Esophagus muscularis mucosa (tissue), 4 donors: ENCODE measurements at regions not wholly inside any gene's neighbourhood (a gene's known extent, or its start where the extent isn't known, plus 50 kb on each side); places are given as distances from the start of the nearest gene placed in this dataset.

ENCODE experiments used
- DNase-seq: peaks from one replicate; pipeline ENCODE4 v3.0.0-alpha.2; 2017; ENCODE audit errors: extremely low spot score
- H3K27ac ChIP-seq, 4 donors: fragments of 200-600 bp; sonication (generic); replicated peaks in 1 of 4; 1 replicate in 3 of 4; 2 replicates in 1 of 4; pipeline ENCODE4 v1.5.1; 2016 to 2019; ENCODE audit warnings: mild to moderate bottlenecking in 1 of 4
- H3K27me3 ChIP-seq, 4 donors: fragments of 200-600 bp; sonication (generic); one replicate each; pipeline versions ENCODE4 v1.5.1 to v1.6.0; 2016 to 2019
- H3K36me3 ChIP-seq, 4 donors: fragments of 200-600 bp; sonication (generic); one replicate each; pipeline ENCODE4 v1.5.1; 2016 to 2019
- H3K4me1 ChIP-seq, 4 donors: fragments of 200-600 bp; sonication (generic); one replicate each; pipeline ENCODE4 v1.5.1; 2016 to 2019
- H3K4me3 ChIP-seq, 4 donors: fragments of 200-600 bp; sonication (generic); 1 replicate in 2 of 4; 2 replicates in 2 of 4; pipeline ENCODE4 v1.5.1; 2016 to 2019; ENCODE audit warnings: mild to moderate bottlenecking in 4 of 4, moderate library complexity in 1 of 4
- H3K9me3 ChIP-seq, 4 donors: fragments of 200-600 bp; sonication (generic); 1 replicate in 3 of 4; 2 replicates in 1 of 4; pipeline ENCODE4 v1.5.1; 2016 to 2019
- CTCF ChIP-seq, 3 experiments: fragments of 200-600 bp in 2 of 3; fragments of 450-650 bp in 1 of 3; sonication (generic) in 2 of 3; IDR thresholded peaks; one replicate each; pipeline ENCODE4 v1.5.1; 2017 to 2019; ENCODE audit warnings: antibody characterized with exemption in 3 of 3, mild to moderate bottlenecking in 2 of 3, moderate library complexity in 1 of 3
- EP300 ChIP-seq: sonication (generic); formaldehyde crosslinking; IDR thresholded peaks from one replicate; pipeline ENCODE4 v1.6.1; 2017; ENCODE audit warnings: antibody characterized with exemption
- POLR2A ChIP-seq: fragments of 450-650 bp; IDR thresholded peaks from one replicate; pipeline ENCODE4 v1.6.1; 2017; ENCODE audit warnings: antibody characterized with exemption, moderate library complexity, mild to moderate bottlenecking, low read depth
- POLR2AphosphoS5 ChIP-seq, 2 donors: sonication (generic); formaldehyde crosslinking; IDR thresholded peaks; one replicate each; pipeline ENCODE4 v1.6.1; 2017; ENCODE audit warnings: antibody characterized with exemption in 2 of 2
- WGBS: methylation state at CpG from one replicate; pipeline ENCODE4 v1.1.5; 2018; 5-methylcytosine and 5-hydroxymethylcytosine counted together
- intact Hi-C: fragments of 100-400 bp; cut with DNase I; formaldehyde crosslinking; loops from one replicate; pipeline ENCODE4 v1.15.1; 2023

DNA sequence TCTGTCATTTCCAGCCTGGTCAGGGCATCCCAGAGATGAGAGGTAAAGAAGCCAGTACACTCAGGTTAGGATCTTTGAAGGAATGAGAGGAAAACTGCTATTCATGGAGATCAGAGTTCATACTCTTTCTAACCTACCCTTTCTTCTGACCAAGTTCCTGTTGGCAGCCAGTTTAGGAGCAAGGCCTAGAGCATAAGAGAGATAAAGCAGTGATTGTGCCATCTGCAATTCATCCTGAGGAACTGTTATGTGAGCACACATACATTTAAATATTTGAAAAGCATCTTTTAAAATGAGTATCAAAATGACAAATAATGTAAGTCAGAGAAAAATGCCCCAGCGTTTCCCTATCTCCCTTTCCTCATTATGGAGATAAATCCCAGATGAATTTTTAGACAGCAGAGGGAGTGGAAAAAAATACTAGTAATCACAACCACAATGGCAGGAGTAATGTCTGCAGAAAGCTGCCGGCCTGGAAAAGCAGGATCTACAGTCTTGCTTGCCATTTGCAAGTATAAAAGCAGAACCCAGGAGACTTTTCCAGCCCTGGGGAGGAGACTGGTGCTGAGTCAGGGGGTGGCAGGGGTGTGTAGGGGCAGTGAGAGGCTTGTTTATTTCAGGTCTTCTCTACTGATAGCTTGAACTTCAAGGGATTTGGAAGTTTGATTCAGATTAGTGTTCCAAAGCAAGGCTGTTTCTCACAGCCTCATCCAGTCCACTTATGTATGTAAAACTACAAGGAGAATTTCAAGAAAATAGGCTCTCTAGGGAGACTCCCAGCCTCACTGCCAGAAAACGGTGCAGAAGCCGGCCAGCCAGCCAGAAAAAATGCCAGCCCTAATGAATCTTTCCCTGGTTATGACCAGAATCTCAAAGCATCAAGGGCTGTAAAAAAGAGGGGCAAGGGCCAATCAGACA is 1052.4 kb downstream of the TUSC7 start:
- DNase-seq = no peak
- Histone ChIP-seq H3K9me3 (no peaks in the 10 kb centered on the region), H3K27me3 (no peaks in the 10 kb centered on the region), H3K4me1 (no peaks in the 10 kb centered on the region), H3K4me3 (no peak overlapping the region), H3K36me3 (no peaks in the 10 kb centered on the region), H3K27ac (no peak overlapping the region)
- TF ChIP-seq POLR2AphosphoS5 (IDR thresholded peaks at IDR 0.05) = no peak
- no peak for TF ChIP-seq CTCF (IDR thresholded peaks at IDR 0.05)
- TF ChIP-seq POLR2A = no peak
- TF ChIP-seq EP300 = no peak
- 45% methylated on average over 4 of the region's 4 CpGs for WGBS
- intact Hi-C loops = no loop called here

DNA sequence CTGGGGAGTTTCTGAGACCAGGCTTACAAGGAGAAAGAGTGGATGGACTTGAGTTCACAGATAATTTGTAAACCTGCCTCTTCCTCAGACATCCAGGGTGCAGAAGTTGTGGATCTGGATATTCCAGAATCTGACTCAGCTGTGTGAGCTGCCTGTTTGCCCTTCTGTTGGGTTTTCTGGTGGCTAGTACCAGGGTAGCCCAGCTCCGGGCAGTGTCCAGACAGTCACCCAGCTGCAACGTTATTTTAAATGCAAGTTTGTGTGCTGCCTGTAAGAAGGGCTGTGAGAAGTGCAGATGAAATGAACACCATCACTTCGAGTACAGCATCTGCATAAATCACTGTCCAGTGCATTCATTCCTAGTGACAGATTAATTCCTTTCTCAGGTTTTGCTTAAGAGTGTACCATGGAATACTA is 1053.0 kb downstream of the TUSC7 start:
- Histone ChIP-seq H3K36me3 (no peaks in the 10 kb centered on the region), H3K4me1 (no peaks in the 10 kb centered on the region), H3K9me3 (no peaks in the 10 kb centered on the region), H3K27ac (no peak overlapping the region), H3K4me3 (no peak overlapping the region), H3K27me3 (no peaks in the 10 kb centered on the region)
- no peak for TF ChIP-seq CTCF (IDR thresholded peaks at IDR 0.05)
- no peak for TF ChIP-seq POLR2AphosphoS5 (IDR thresholded peaks at IDR 0.05)
- TF ChIP-seq POLR2A = no peak
- no peak for TF ChIP-seq EP300
- intact Hi-C loops = no loop called here
- DNase-seq = no peak
- 32% methylated on average over 3 of the region's 3 CpGs for WGBS

DNA sequence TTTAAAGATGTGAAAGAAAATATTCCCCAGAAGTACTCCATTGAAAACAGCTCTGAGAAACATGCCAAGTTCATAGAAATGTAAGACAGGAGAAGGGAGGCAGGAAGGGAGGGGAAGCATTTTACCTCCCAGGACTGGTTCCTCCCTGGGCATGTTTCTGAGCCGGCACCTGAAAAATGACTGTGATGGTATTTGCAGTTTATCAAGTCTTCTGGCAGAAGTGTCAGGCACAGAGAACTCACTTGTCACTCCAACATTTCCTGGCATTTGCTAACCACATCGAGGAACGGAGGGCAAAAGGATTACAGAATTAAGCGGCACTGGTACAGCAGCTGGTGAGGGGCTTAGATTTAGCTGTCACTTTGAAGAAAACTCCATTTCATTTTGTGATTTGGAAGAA is 1054.0 kb downstream of the TUSC7 start:
- Histone ChIP-seq H3K36me3 (no peaks in the 10 kb centered on the region), H3K9me3 (no peaks in the 10 kb centered on the region), H3K27me3 (no peaks in the 10 kb centered on the region), H3K4me1 (no peaks in the 10 kb centered on the region), H3K4me3 (no peak overlapping the region), H3K27ac (no peak overlapping the region)
- no peak for DNase-seq
- 21% methylated on average over 4 of the region's 4 CpGs for WGBS
- TF ChIP-seq POLR2A = no peak
- TF ChIP-seq POLR2AphosphoS5 (IDR thresholded peaks at IDR 0.05) = no peak
- TF ChIP-seq EP300 = no peak
- intact Hi-C loops = no loop called here

DNA sequence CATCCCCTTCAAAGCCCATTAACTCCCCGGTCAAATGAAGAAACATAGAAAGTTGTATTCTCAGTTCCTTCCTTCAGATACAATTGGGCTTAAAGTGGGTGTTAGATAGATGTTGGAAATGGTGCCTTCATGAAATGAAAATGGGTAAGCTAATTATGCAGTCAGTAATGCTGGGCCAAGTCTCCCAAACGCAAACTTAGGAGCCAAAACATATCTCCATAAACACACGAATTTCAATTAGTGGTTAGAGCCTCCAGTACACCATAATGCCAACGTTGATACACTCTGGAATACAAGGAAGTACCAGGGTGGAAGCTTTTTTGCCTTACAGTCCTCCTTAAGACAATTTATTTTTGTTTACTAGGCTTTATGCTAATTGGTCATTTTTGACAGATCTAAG is 1059.0 kb downstream of the TUSC7 start:
- no peak for TF ChIP-seq EP300
- no peak for TF ChIP-seq CTCF (IDR thresholded peaks at IDR 0.05)
- TF ChIP-seq POLR2AphosphoS5 (IDR thresholded peaks at IDR 0.05) = no peak
- no peak for TF ChIP-seq POLR2A
- DNase-seq = no peak
- Histone ChIP-seq H3K27ac (no peak overlapping the region), H3K4me3 (no peak overlapping the region), H3K27me3 (no peaks in the 10 kb centered on the region), H3K36me3 (no peaks in the 10 kb centered on the region), H3K9me3 (no peaks in the 10 kb centered on the region), H3K4me1 (no peaks in the 10 kb centered on the region)
- intact Hi-C loops = no loop called here
- 83% methylated on average over 4 of the region's 4 CpGs for WGBS

- intact Hi-C loops = no loop called here
- no peak overlapping the region for H3K4me3 ChIP-seq
- no peak overlapping the region for H3K27ac ChIP-seq
- TF ChIP-seq POLR2A = no peak
- TF ChIP-seq POLR2AphosphoS5 (IDR thresholded peaks at IDR 0.05) = no peak
- no peak for TF ChIP-seq EP300
- no peak for TF ChIP-seq CTCF (IDR thresholded peaks at IDR 0.05)
- no peaks in the 10 kb centered on the region for H3K36me3 ChIP-seq
- peaks cover 0 to 9% (median 2%) of the 10 kb centered on the region in 4 donors for H3K9me3 ChIP-seq
- no peaks in the 10 kb centered on the region for H3K27me3 ChIP-seq
- no peak for DNase-seq
- H3K4me1 ChIP-seq = no peaks in the 10 kb centered on the region
These were observed 1064.6 kb downstream of the TUSC7 start for GRCh38 chr3:117774130-117774529.
